ENCODE measurements at regions not wholly inside any gene's neighbourhood (a gene's known extent, or its start where the extent isn't known, plus 50 kb on each side); places are given as distances from the start of the nearest gene placed in this dataset.

DNA sequence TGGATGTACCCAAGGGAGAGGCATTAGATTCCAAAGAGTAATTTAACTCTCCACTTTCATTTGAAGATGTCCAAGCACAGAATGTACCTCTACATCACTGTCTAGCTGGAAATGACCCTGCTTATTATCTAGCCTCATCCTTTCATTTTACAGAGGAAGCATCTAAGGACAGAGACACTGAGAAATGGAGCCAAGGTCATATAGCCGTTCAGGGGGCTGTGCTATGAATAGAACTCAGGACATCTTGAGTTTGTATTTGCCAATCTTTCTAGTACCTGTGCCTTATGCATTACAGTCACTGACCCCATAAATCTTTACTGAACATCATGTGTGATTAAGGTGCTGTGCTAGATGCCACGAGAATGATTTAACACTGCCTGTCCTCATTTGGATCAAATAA is 138.2 kb upstream of the SPTLC3 start:
- no peak for DNase-seq
- no peaks in the 10 kb centered on the region for H3K9me3 ChIP-seq
- no peak overlapping the region for H3K27ac ChIP-seq
- intact Hi-C loops (cut with DNase I) = no loop called here
- no peaks in the 10 kb centered on the region for H3K36me3 ChIP-seq
- H3K4me3 ChIP-seq = no peak overlapping the region
- no peaks in the 10 kb centered on the region for H3K27me3 ChIP-seq
- H3K4me1 ChIP-seq (ENCODE audit: insufficient read depth) = no peaks in the 10 kb centered on the region
- TF ChIP-seq, protein P1, sequence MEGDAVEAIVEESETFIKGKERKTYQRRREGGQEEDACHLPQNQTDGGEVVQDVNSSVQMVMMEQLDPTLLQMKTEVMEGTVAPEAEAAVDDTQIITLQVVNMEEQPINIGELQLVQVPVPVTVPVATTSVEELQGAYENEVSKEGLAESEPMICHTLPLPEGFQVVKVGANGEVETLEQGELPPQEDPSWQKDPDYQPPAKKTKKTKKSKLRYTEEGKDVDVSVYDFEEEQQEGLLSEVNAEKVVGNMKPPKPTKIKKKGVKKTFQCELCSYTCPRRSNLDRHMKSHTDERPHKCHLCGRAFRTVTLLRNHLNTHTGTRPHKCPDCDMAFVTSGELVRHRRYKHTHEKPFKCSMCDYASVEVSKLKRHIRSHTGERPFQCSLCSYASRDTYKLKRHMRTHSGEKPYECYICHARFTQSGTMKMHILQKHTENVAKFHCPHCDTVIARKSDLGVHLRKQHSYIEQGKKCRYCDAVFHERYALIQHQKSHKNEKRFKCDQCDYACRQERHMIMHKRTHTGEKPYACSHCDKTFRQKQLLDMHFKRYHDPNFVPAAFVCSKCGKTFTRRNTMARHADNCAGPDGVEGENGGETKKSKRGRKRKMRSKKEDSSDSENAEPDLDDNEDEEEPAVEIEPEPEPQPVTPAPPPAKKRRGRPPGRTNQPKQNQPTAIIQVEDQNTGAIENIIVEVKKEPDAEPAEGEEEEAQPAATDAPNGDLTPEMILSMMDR (IDR thresholded peaks at IDR 0.05) = no peak
- TF ChIP-seq POLR2A (IDR thresholded peaks at IDR 0.05) (no peak), EP300 (IDR thresholded peaks at IDR 0.05) (no peak)
- WGBS, 3 donors = 11 to 39% (median 27%) methylated on average over 2 of the region's 2 CpGs

DNA sequence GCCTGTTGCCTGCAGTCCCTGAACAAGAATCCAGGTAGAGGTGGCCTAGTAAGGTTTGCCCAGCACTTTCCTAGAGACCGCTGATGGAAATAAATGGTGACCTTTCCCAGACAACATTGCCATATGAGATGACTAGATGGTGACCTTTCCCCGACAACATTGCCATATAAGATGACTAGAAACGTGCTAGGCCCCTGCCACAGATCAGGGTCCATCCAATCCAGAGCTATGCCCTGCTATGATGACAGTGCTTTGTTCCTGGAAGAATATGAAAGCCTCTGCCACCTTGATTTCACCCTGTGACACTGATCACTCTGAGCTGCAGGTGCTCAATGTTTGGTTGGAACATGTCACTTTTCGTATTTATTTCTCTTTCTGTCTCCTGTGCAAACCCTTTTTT is 133.8 kb upstream of the SPTLC3 start:
- H3K4me1 ChIP-seq (ENCODE audit: insufficient read depth) = no peaks in the 10 kb centered on the region
- no peak for DNase-seq
- H3K36me3 ChIP-seq = no peaks in the 10 kb centered on the region
- H3K4me3 ChIP-seq = no peak overlapping the region
- 91 to 94% (median 92%) methylated on average over 4 of the region's 4 CpGs for WGBS, 3 donors
- no peak for TF ChIP-seq EP300 (IDR thresholded peaks at IDR 0.05)
- TF ChIP-seq POLR2A (IDR thresholded peaks at IDR 0.05) = no peak
- TF ChIP-seq, protein P1 (IDR thresholded peaks at IDR 0.05) = no peak
- no peak overlapping the region for H3K27ac ChIP-seq
- intact Hi-C loops (cut with DNase I) = no loop called here
- no peaks in the 10 kb centered on the region for H3K9me3 ChIP-seq
- no peaks in the 10 kb centered on the region for H3K27me3 ChIP-seq

DNA sequence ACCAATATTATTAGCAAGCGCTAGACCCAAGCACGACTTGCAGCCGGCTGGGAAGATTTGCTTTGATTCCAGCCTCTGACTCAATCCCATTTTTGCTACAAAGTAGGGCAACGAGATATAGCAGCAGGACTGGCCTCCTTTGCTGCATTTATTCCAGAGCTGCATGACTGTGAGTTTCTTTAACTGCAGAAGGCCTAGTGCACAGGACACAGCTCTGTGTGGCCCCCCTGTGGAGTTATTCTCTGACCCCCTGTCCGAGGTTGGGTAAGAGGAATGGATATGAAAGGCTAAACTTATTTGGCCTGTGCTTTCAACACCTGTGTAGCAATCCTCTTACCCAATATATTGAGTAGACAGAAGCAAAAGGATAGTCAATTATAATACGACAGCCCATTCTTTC is 133.3 kb upstream of the SPTLC3 start:
- Histone ChIP-seq H3K4me1 (ENCODE audit: insufficient read depth) (no peaks in the 10 kb centered on the region), H3K27ac (no peak overlapping the region), H3K27me3 (no peaks in the 10 kb centered on the region), H3K36me3 (no peaks in the 10 kb centered on the region), H3K9me3 (no peaks in the 10 kb centered on the region), H3K4me3 (no peak overlapping the region)
- WGBS, 3 donors = 62 to 77% (median 70%) methylated on average over 6 of the region's 6 CpGs
- TF ChIP-seq EP300 (IDR thresholded peaks at IDR 0.05) (no peak), POLR2A (IDR thresholded peaks at IDR 0.05) (no peak)
- TF ChIP-seq, protein P1 (IDR thresholded peaks at IDR 0.05) = no peak
- intact Hi-C loops (cut with DNase I) = no loop called here
- no peak for DNase-seq

DNA sequence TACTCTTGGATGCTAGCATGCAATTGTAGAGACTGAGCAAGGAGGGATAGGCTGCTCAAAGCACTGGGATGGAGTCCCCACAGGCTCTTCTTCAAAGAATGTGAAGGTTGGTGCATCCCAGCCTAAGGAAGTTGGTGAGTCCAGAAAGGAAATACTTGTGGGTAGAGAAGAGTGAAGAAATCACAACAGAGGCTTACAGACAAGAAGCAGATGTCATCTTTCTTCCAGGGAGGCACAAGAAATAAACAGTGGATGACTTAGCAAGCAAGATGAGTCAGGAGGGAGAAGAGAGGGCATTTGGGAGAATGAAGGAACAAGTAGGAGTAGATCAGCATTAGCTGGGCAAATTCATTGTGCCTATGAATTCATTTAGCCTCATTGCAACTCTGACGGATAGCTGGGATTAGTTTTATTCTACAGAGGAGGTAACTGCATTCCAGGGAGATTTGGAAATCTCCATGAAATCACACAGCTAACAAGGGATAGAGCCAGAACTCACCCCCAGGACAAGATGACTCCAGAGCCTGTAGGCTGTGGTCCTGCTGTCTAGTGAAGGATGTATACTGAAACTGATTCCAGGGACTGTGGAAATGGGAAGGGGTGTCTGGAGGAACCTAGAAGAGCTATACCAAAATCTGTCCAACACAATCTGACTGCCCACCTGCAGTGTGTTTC is 125.8 kb upstream of the SPTLC3 start:
- intact Hi-C loops (cut with DNase I) = no loop called here
- H3K9me3 ChIP-seq = no peaks in the 10 kb centered on the region
- TF ChIP-seq POLR2A (IDR thresholded peaks at IDR 0.05) = no peak
- no peak for TF ChIP-seq EP300 (IDR thresholded peaks at IDR 0.05)
- TF ChIP-seq, protein P1 (IDR thresholded peaks at IDR 0.05) = no peak
- H3K4me3 ChIP-seq = no peak overlapping the region
- no peak for DNase-seq
- H3K4me1 ChIP-seq (ENCODE audit: insufficient read depth) = no peaks in the 10 kb centered on the region
- H3K27me3 ChIP-seq = no peaks in the 10 kb centered on the region
- H3K27ac ChIP-seq = no peak overlapping the region
- no peaks in the 10 kb centered on the region for H3K36me3 ChIP-seq
- WGBS, 3 donors = 75 to 78% (median 76%) methylated on average over 1 of the region's 1 CpG
